ENCODE measurements at regions not wholly inside any gene's neighbourhood (a gene's known extent, or its start where the extent isn't known, plus 50 kb on each side); places are given as distances from the start of the nearest gene placed in this dataset.

GRCh38 chr4:79107014-79107413 lies 167.8 kb upstream of the PAQR3 start:
- Histone ChIP-seq H3K36me3 (ENCODE audit: low read depth) (no peaks in the 10 kb centered on the region), H3K9me3 (no peaks in the 10 kb centered on the region), H3K4me1 (ENCODE audit: low read depth) (no peaks in the 10 kb centered on the region), H3K4me3 (no peak overlapping the region)
- no peak for DNase-seq
- no peak for TF ChIP-seq CTCF (IDR thresholded peaks at IDR 0.05)
- no peak for ATAC-seq
- intact Hi-C loops (cut with DNase I, micrococcal nuclease) = no loop called here

- no peak overlapping the region for H3K4me3 ChIP-seq
- H3K36me3 ChIP-seq (ENCODE audit: low read depth) = no peaks in the 10 kb centered on the region
- no peaks in the 10 kb centered on the region for H3K4me1 ChIP-seq (ENCODE audit: low read depth)
- DNase-seq (no peak), ATAC-seq (no peak)
- intact Hi-C loops (cut with DNase I, micrococcal nuclease) = no loop called here
- no peak for TF ChIP-seq CTCF (IDR thresholded peaks at IDR 0.05)
- H3K9me3 ChIP-seq = no peaks in the 10 kb centered on the region
These were observed 149.9 kb upstream of the PAQR3 start for GRCh38 chr4:79088946-79089691.

- peaks cover 6% of the 10 kb centered on the region for H3K9me3 ChIP-seq
- no peak overlapping the region for H3K4me3 ChIP-seq
- ATAC-seq (no peak), DNase-seq (peak in 1 of 3 donors; percentile 4)
- intact Hi-C loops (cut with DNase I, micrococcal nuclease) = no loop called here
- no peaks in the 10 kb centered on the region for H3K36me3 ChIP-seq (ENCODE audit: low read depth)
- TF ChIP-seq CTCF (IDR thresholded peaks at IDR 0.05) = no peak
- no peaks in the 10 kb centered on the region for H3K4me1 ChIP-seq (ENCODE audit: low read depth)
These were observed 147.8 kb upstream of the PAQR3 start for GRCh38 chr4:79087071-79087470.

- Histone ChIP-seq H3K4me1 (ENCODE audit: low read depth) (no peaks in the 10 kb centered on the region), H3K9me3 (peaks cover 13% of the 10 kb centered on the region), H3K36me3 (ENCODE audit: low read depth) (no peaks in the 10 kb centered on the region), H3K4me3 (no peak overlapping the region)
- TF ChIP-seq CTCF (IDR thresholded peaks at IDR 0.05) = no peak
- intact Hi-C loops (cut with DNase I, micrococcal nuclease) = no loop called here
- ATAC-seq (no peak), DNase-seq (no peak)
These were observed 144.3 kb upstream of the PAQR3 start for GRCh38 chr4:79083406-79084010.

GRCh38 chr4:79082997-79083396 lies 143.8 kb upstream of the PAQR3 start:
- H3K9me3 ChIP-seq = peaks cover 13% of the 10 kb centered on the region
- no peaks in the 10 kb centered on the region for H3K4me1 ChIP-seq (ENCODE audit: low read depth)
- TF ChIP-seq CTCF (IDR thresholded peaks at IDR 0.05) = no peak
- DNase-seq (no peak), ATAC-seq (no peak)
- no peaks in the 10 kb centered on the region for H3K36me3 ChIP-seq (ENCODE audit: low read depth)
- intact Hi-C loops (cut with DNase I, micrococcal nuclease) = no loop called here
- no peak overlapping the region for H3K4me3 ChIP-seq

All from mucosa of descending colon (tissue), 3 donors.